ENCODE measurements at regions not wholly inside any gene's neighbourhood (a gene's known extent, or its start where the extent isn't known, plus 50 kb on each side); places are given as distances from the start of the nearest gene placed in this dataset.

DNA sequence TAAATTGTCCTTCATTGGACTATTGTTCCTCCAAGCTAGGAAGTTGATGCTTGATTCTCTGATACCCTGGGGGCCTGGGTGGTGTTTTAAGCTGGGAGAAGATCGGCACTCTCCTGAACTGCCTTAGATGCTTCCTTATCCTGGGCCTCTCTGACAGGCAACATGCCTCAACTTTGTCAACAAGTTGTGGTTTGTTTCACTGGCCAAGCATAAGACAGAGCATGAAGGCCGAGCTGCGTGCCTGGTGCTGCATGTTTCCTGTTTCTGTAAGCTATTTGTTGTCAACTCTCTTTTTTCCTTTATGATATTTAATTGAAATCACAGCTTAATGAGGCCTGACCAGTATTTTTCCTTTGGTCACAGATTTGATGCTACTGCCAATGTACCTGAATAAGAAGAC, 187.6 kb upstream of the TNC start:
- TF ChIP-seq, protein P1, sequence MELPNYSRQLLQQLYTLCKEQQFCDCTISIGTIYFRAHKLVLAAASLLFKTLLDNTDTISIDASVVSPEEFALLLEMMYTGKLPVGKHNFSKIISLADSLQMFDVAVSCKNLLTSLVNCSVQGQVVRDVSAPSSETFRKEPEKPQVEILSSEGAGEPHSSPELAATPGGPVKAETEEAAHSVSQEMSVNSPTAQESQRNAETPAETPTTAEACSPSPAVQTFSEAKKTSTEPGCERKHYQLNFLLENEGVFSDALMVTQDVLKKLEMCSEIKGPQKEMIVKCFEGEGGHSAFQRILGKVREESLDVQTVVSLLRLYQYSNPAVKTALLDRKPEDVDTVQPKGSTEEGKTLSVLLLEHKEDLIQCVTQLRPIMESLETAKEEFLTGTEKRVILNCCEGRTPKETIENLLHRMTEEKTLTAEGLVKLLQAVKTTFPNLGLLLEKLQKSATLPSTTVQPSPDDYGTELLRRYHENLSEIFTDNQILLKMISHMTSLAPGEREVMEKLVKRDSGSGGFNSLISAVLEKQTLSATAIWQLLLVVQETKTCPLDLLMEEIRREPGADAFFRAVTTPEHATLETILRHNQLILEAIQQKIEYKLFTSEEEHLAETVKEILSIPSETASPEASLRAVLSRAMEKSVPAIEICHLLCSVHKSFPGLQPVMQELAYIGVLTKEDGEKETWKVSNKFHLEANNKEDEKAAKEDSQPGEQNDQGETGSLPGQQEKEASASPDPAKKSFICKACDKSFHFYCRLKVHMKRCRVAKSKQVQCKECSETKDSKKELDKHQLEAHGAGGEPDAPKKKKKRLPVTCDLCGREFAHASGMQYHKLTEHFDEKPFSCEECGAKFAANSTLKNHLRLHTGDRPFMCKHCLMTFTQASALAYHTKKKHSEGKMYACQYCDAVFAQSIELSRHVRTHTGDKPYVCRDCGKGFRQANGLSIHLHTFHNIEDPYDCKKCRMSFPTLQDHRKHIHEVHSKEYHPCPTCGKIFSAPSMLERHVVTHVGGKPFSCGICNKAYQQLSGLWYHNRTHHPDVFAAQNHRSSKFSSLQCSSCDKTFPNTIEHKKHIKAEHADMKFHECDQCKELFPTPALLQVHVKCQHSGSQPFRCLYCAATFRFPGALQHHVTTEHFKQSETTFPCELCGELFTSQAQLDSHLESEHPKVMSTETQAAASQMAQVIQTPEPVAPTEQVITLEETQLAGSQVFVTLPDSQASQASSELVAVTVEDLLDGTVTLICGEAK (IDR thresholded peaks at IDR 0.05), result no peak
- TF ChIP-seq, protein P1 (CRISPR knock-in tag; IDR thresholded peaks at IDR 0.05), result no peak
- TF ChIP-seq CTCF (CRISPR knock-in tag; IDR thresholded peaks at IDR 0.05), result no peak
- TF ChIP-seq, protein P2, sequence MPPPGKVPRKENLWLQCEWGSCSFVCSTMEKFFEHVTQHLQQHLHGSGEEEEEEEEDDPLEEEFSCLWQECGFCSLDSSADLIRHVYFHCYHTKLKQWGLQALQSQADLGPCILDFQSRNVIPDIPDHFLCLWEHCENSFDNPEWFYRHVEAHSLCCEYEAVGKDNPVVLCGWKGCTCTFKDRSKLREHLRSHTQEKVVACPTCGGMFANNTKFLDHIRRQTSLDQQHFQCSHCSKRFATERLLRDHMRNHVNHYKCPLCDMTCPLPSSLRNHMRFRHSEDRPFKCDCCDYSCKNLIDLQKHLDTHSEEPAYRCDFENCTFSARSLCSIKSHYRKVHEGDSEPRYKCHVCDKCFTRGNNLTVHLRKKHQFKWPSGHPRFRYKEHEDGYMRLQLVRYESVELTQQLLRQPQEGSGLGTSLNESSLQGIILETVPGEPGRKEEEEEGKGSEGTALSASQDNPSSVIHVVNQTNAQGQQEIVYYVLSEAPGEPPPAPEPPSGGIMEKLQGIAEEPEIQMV (CRISPR knock-in tag; IDR thresholded peaks at IDR 0.05; ENCODE audit: low read depth), result no peak
- no peak for TF ChIP-seq POLR2AphosphoS5 (IDR thresholded peaks at IDR 0.05; ENCODE audit: low read depth, low read length)
- no peak for TF ChIP-seq ZFAT (CRISPR knock-in tag; conservative IDR thresholded peaks at IDR 0.05)
- TF ChIP-seq TOE1 (CRISPR knock-in tag; IDR thresholded peaks at IDR 0.05), result no peak
- TF ChIP-seq CC2D1A (CRISPR knock-in tag; IDR thresholded peaks at IDR 0.05), result no peak
- TF ChIP-seq SRF (IDR thresholded peaks at IDR 0.05; ENCODE audit: low read depth, low read length), result no peak
- TF ChIP-seq ZNF512 (CRISPR knock-in tag; IDR thresholded peaks at IDR 0.05), result no peak
- no peak for TF ChIP-seq BCL6 (CRISPR knock-in tag; IDR thresholded peaks at IDR 0.05)
